Mesenchymal stem cell (in vitro differentiated cells and primary cell): ENCODE measurements at regions not wholly inside any gene's neighbourhood (a gene's known extent, or its start where the extent isn't known, plus 50 kb on each side); places are given as distances from the start of the nearest gene placed in this dataset.

Experiments
- DNase-seq: peaks from one replicate; pipeline ENCODE4 v3.0.0-alpha.2; 2013
- H2AFZ ChIP-seq: one replicate; pipeline ENCODE4 v1.6.1; 2013; ENCODE audit warnings: low read depth, mild to moderate bottlenecking, control low read depth, inconsistent platforms, low read length, moderate library complexity
- H2AK5ac ChIP-seq: 2 replicates; pipeline ENCODE4 v1.6.1; 2013; ENCODE audit warnings: low read length, moderate library complexity, mild to moderate bottlenecking, inconsistent platforms; ENCODE audit not compliant: severe bottlenecking
- H2BK120ac ChIP-seq: one replicate; pipeline ENCODE4 v1.6.1; 2013; ENCODE audit warnings: low read depth, mild to moderate bottlenecking, inconsistent platforms, low read length, moderate library complexity
- H2BK12ac ChIP-seq, 2 experiments: one replicate each; pipeline ENCODE4 v1.6.1; 2013; ENCODE audit warnings: inconsistent platforms in 2 of 2, low read length in 2 of 2, mild to moderate bottlenecking in 2 of 2, moderate library complexity in 2 of 2, control low read depth in 1 of 2
- H2BK15ac ChIP-seq: one replicate; pipeline ENCODE4 v1.6.1; 2013; ENCODE audit warnings: mild to moderate bottlenecking, low read depth, inconsistent platforms; ENCODE audit not compliant: poor library complexity, severe bottlenecking
- H2BK5ac ChIP-seq: 2 replicates; pipeline ENCODE4 v1.6.1; 2013; ENCODE audit warnings: low read depth, mild to moderate bottlenecking, low read length, control low read depth, inconsistent platforms; ENCODE audit not compliant: poor library complexity, severe bottlenecking
- H3K14ac ChIP-seq, 2 experiments: one replicate each; pipeline ENCODE4 v1.6.1; 2013; ENCODE audit warnings: inconsistent platforms in 2 of 2, low read length in 2 of 2, control low read depth in 1 of 2, mild to moderate bottlenecking in 1 of 2, moderate library complexity in 1 of 2
- H3K18ac ChIP-seq, 2 experiments: one replicate each; pipeline ENCODE4 v1.6.1; 2013; ENCODE audit warnings: inconsistent platforms in 2 of 2, low read length in 2 of 2, control low read depth in 1 of 2, low read depth in 1 of 2, mild to moderate bottlenecking in 1 of 2
- H3K23ac ChIP-seq, 2 experiments: one replicate each; pipeline ENCODE4 v1.6.1; 2013; ENCODE audit warnings: inconsistent platforms in 2 of 2, low read length in 2 of 2, mild to moderate bottlenecking in 2 of 2, moderate library complexity in 2 of 2, control low read depth in 1 of 2
- H3K27ac ChIP-seq: 2 replicates; pipeline ENCODE4 v1.5.1; 2013; ENCODE audit warnings: mild to moderate bottlenecking, moderate library complexity, low read length, control low read depth, inconsistent platforms; ENCODE audit not compliant: poor library complexity, severe bottlenecking
- H3K27me3 ChIP-seq, 2 experiments: 2 replicates each; pipeline versions ENCODE4 v1.6.1 to v1.7.0; 2013; ENCODE audit warnings: low read length in 2 of 2, mild to moderate bottlenecking in 2 of 2, moderate library complexity in 2 of 2, control low read depth in 1 of 2, inconsistent platforms in 1 of 2; ENCODE audit not compliant: control insufficient read depth in 1 of 2, insufficient read depth in 1 of 2
- H3K36me3 ChIP-seq, 2 experiments: 2 replicates each; pipeline versions ENCODE4 v1.6.1 to v1.7.0; 2013; ENCODE audit warnings: low read length in 2 of 2, control low read depth in 1 of 2, inconsistent platforms in 1 of 2, low read depth in 1 of 2, mild to moderate bottlenecking in 1 of 2; ENCODE audit not compliant: insufficient read depth in 2 of 2, control insufficient read depth in 1 of 2
- H3K4ac ChIP-seq, 2 experiments: one replicate each; pipeline ENCODE4 v1.6.1; 2013; ENCODE audit warnings: inconsistent platforms in 2 of 2, low read length in 2 of 2, mild to moderate bottlenecking in 2 of 2, moderate library complexity in 2 of 2, control low read depth in 1 of 2, low read depth in 1 of 2
- H3K4me1 ChIP-seq: 2 replicates; pipeline ENCODE4 v1.6.1; 2013; ENCODE audit warnings: low read depth, low read length, control low read depth; ENCODE audit not compliant: control insufficient read depth, insufficient read depth
- H3K4me2 ChIP-seq: 2 replicates; pipeline ENCODE4 v1.6.1; 2013; ENCODE audit warnings: low read length, mild to moderate bottlenecking, inconsistent platforms; ENCODE audit not compliant: poor library complexity, severe bottlenecking
- H3K4me3 ChIP-seq, 2 experiments: 2 replicates each; pipeline versions ENCODE4 v1.5.1 to v1.7.0; 2013; ENCODE audit warnings: low read length in 2 of 2, mild to moderate bottlenecking in 2 of 2, control low read depth in 1 of 2, low read depth in 1 of 2; ENCODE audit not compliant: insufficient read depth in 1 of 2
- H3K79me1 ChIP-seq: replicated peaks from 2 replicates; pipeline ENCODE4 v1.6.1; 2013; ENCODE audit warnings: mild to moderate bottlenecking, control low read depth, low read length, inconsistent platforms; ENCODE audit not compliant: poor library complexity, severe bottlenecking
- H3K9ac ChIP-seq: 2 replicates; pipeline ENCODE4 v1.7.0; 2013; ENCODE audit warnings: mild to moderate bottlenecking, low read length, moderate library complexity
- H3K9me3 ChIP-seq: 2 replicates; pipeline ENCODE4 v1.7.0; 2013; ENCODE audit warnings: mild to moderate bottlenecking, low read length; ENCODE audit not compliant: control insufficient read depth
- H4K8ac ChIP-seq: one replicate; pipeline ENCODE4 v1.6.1; 2013; ENCODE audit warnings: inconsistent platforms, mild to moderate bottlenecking, low read length, moderate library complexity
- H4K91ac ChIP-seq: one replicate; pipeline ENCODE4 v1.6.1; 2013; ENCODE audit warnings: mild to moderate bottlenecking, low read length, inconsistent platforms
- WGBS: methylation state at CpG from one replicate; pipeline ENCODE4 v1.1.7; 2013; ENCODE audit warnings: mixed read lengths; 5-methylcytosine and 5-hydroxymethylcytosine counted together

DNA sequence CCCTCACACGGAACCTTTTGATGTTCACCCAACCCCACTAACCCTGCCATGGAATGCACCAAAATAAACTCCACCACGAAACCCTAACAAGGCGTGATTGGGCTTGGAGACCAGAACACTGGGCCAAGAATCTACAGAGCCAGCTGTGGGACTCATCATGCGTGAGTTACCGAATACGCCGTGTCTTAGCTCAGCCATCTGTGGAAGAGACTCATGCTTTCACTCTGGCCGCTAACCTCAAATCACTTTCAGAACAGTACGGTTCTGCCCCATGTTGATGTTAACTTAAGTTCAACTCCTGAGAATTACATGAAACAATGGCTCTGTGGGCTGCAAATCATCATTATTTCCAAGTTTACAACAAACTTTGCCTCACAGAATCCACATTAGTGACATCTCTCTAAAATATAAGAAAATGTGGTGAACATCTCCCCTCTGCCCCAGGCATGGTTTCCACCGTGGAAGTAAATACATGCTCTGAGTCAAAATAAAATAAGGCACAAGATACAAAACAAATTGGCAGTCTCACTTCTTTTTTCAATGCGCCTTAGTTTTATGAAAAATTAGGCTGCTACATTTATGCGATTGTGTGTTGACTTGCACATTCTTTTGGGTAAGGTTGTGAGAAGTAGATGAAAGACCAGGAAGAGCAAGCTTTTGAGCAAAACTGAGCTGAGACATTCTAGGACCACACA lies 308.9 kb upstream of the EXOC2 start:
- no peaks in the 10 kb centered on the region for H3K79me1 ChIP-seq
- no peak overlapping the region for H2BK120ac ChIP-seq
- H3K14ac ChIP-seq = no peak overlapping the region
- no peaks in the 10 kb centered on the region for H3K36me3 ChIP-seq
- no peak overlapping the region for H3K4me2 ChIP-seq
- no peak overlapping the region for H2BK12ac ChIP-seq
- H2BK15ac ChIP-seq = no peak overlapping the region
- DNase-seq = no peak
- H4K8ac ChIP-seq = no peak overlapping the region
- no peak overlapping the region for H3K18ac ChIP-seq
- no peak overlapping the region for H2AK5ac ChIP-seq
- H3K9me3 ChIP-seq = no peaks in the 10 kb centered on the region
- H3K27me3 ChIP-seq = peaks cover 0 to 40% of the 10 kb centered on the region in 2 experiments
- no peak overlapping the region for H3K4me3 ChIP-seq
- no peak overlapping the region for H3K27ac ChIP-seq
- no peak overlapping the region for H2AFZ ChIP-seq
- no peak overlapping the region for H3K9ac ChIP-seq
- H4K91ac ChIP-seq = no peak overlapping the region
- H3K23ac ChIP-seq = no peak overlapping the region
- H3K4ac ChIP-seq = no peak overlapping the region
- 84% methylated on average over 10 of the region's 12 CpGs for WGBS
- no peak overlapping the region for H2BK5ac ChIP-seq
- H3K4me1 ChIP-seq = no peaks in the 10 kb centered on the region

DNA sequence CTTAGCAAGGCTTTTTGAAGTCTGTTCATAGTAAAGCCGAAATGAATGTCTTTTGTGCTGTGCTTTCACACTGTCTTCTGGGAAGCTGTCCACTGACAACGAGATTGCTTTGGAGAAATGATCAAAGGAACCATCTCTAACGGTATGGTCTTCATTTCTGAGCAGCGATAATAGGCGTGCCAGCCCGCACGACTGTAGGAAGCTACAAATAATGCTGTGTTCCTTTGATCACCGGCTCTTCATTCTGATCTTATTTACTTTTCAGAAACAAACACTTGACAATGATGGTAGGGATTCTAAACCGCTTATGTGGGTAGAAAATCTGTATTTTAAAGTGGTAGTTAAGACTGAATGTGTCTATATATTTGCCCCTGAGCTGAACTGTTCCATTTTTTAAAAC lies 306.6 kb upstream of the EXOC2 start:
- Histone ChIP-seq H2BK15ac (no peak overlapping the region), H2AFZ (no peak overlapping the region), H3K9me3 (no peaks in the 10 kb centered on the region), H3K79me1 (no peaks in the 10 kb centered on the region), H3K4me1 (no peaks in the 10 kb centered on the region), H2BK12ac (no peak overlapping the region), H3K23ac (no peak overlapping the region), H3K4ac (no peak overlapping the region), H3K4me2 (no peak overlapping the region), H2BK5ac (no peak overlapping the region), H2BK120ac (no peak overlapping the region), H4K8ac (no peak overlapping the region), H3K14ac (no peak overlapping the region), H3K27me3 (peaks cover 0 to 55% of the 10 kb centered on the region in 2 experiments), H3K27ac (no peak overlapping the region), H3K9ac (no peak overlapping the region), H3K18ac (no peak overlapping the region), H4K91ac (no peak overlapping the region), H3K36me3 (no peaks in the 10 kb centered on the region), H2AK5ac (no peak overlapping the region), H3K4me3 (no peak overlapping the region)
- DNase-seq = no peak
- 78% methylated on average over 6 of the region's 9 CpGs for WGBS

DNA sequence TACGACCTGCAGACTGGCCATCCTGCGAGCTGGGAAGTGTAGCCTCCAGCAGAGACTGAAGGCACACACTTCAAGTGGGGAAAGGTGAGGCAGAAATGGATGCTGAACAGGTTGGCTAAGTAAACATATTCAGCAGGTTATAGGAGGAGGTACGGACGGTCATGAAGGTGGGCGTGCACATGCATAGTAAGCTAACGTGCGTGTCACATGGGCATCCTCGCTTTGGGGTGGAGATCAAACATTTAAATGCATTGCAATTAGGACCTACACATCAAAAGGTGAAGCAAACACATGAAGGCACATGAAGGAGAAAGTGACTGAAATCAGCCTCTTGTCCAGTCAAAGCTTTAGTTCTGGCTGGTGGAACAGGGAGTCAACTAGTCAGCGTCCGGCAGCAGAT lies 305.6 kb upstream of the EXOC2 start:
- WGBS = 95% methylated on average over 10 of the region's 10 CpGs
- Histone ChIP-seq H3K14ac (no peak overlapping the region), H3K9ac (no peak overlapping the region), H3K4me3 (no peak overlapping the region), H3K4ac (no peak overlapping the region), H2AFZ (no peak overlapping the region), H3K79me1 (no peaks in the 10 kb centered on the region), H2BK15ac (no peak overlapping the region), H3K9me3 (no peaks in the 10 kb centered on the region), H4K8ac (no peak overlapping the region), H4K91ac (no peak overlapping the region), H2BK5ac (no peak overlapping the region), H2BK120ac (no peak overlapping the region), H2BK12ac (no peak overlapping the region), H3K4me1 (no peaks in the 10 kb centered on the region), H2AK5ac (no peak overlapping the region), H3K23ac (no peak overlapping the region), H3K27ac (no peak overlapping the region), H3K27me3 (peaks cover 0 to 62% of the 10 kb centered on the region in 2 experiments), H3K4me2 (no peak overlapping the region), H3K18ac (no peak overlapping the region), H3K36me3 (no peaks in the 10 kb centered on the region)
- DNase-seq = no peak

DNA sequence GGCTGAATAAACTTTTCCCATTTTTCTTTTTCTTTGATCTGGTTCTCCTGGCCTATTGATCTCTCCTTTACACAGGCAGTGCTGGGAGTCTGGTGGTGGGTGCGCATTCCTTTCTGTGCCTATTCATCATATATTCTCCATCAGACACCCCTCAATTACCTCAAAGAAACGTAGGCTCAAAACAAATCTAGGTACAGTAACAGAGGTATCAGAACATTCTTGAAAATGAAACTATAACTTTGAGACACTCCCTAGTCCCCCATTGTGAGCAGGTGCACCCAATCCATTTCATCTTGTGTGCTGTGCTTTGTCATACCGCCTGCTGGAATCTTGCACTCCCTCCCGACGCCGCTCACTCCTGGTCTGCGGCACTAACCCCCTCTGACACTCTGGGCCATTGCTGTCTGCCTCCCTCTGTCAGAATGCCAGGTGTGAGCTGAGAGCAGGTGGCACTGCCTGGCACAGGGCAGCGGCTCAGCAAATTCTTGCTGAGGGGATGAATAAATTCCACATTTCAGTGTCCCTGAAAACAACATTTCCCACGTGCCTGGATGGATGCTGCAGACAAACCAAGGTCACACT lies 303.4 kb upstream of the EXOC2 start:
- Histone ChIP-seq H3K36me3 (no peaks in the 10 kb centered on the region), H2AK5ac (no peak overlapping the region), H2BK12ac (no peak overlapping the region), H4K91ac (no peak overlapping the region), H2AFZ (no peak overlapping the region), H3K9ac (no peak overlapping the region), H3K79me1 (no peaks in the 10 kb centered on the region), H3K4me3 (no peak overlapping the region), H3K4ac (no peak overlapping the region), H2BK5ac (no peak overlapping the region), H3K27me3 (peaks cover 0 to 51% of the 10 kb centered on the region in 2 experiments), H3K4me1 (no peaks in the 10 kb centered on the region), H4K8ac (no peak overlapping the region), H3K18ac (no peak overlapping the region), H2BK15ac (no peak overlapping the region), H3K4me2 (no peak overlapping the region), H3K14ac (no peak overlapping the region), H2BK120ac (no peak overlapping the region), H3K23ac (peak overlapping the region in 1 of 2 experiments; percentile 9), H3K27ac (no peak overlapping the region), H3K9me3 (peaks cover 5% of the 10 kb centered on the region)
- no peak for DNase-seq
- WGBS = 72% methylated on average over 7 of the region's 9 CpGs
